ENCODE measurements at regions not wholly inside any gene's neighbourhood (a gene's known extent, or its start where the extent isn't known, plus 50 kb on each side); places are given as distances from the start of the nearest gene placed in this dataset.

GRCh38 chr5:135237748-135238103 lies 161.3 kb downstream of the MACROH2A1 start:
- no peak for TF ChIP-seq CTCF (IDR thresholded peaks at IDR 0.05)
- no peak for TF ChIP-seq POLR2A (IDR thresholded peaks at IDR 0.05)
- TF ChIP-seq POLR2AphosphoS5 (IDR thresholded peaks at IDR 0.05): no peak
- no peak for TF ChIP-seq EP300 (IDR thresholded peaks at IDR 0.05)
